HEK293 (cell line): ENCODE measurements at regions not wholly inside any gene's neighbourhood (a gene's known extent, or its start where the extent isn't known, plus 50 kb on each side); places are given as distances from the start of the nearest gene placed in this dataset.

ENCODE experiments used
- ZNF658 ChIP-seq: fragments of 450-650 bp; formaldehyde crosslinking; IDR thresholded peaks from 2 replicates; pipeline ENCODE4; 2016; ENCODE audit warnings: missing biosample characterization, missing genetic modification characterization
- TF ChIP-seq, protein P1 (sequence below): fragments of 450-650 bp; formaldehyde crosslinking; IDR thresholded peaks from 2 replicates; pipeline ENCODE4 v1.5.1; 2016; ENCODE audit warnings: missing biosample characterization, missing genetic modification characterization
- TF ChIP-seq, protein P2 (sequence below): fragments of 450-650 bp; formaldehyde crosslinking; IDR thresholded peaks from 2 replicates; pipeline ENCODE4 v1.5.1; 2016; ENCODE audit warnings: missing biosample characterization, missing genetic modification characterization
- TF ChIP-seq, protein P3 (sequence below): fragments of 450-650 bp; formaldehyde crosslinking; IDR thresholded peaks from 2 replicates; pipeline ENCODE4 v1.5.1; 2016; ENCODE audit warnings: missing biosample characterization, missing genetic modification characterization

DNA sequence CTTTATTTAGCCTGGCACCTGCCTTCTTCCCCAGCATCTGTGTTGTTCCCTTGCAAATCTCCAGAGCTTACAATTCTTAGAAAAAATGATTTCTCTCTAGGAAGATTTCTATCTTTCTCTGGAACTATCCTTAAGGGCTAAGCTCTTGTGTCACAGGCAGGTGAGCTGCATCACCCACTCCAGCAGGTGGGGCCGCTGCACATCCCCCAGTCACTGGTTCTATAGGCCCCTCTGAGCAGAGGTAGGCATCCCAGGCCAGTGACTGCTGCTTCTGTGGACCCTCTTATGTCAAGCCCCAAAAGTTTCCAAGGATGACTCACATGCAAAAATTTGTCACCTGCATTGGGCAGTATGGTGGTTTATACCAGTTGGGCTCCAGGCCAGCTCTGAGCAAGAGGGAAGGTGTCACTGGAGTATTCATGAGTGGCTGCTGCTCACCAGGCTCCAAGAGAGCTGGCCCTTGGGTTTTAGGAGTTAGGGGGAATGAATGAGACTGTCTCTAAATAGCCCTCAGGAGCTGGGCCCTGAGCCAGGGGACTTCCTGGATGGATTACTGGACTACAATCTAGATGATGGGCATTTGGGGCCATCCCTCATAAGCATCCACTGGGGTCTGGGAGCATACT is 208.1 kb upstream of the EOLA2 start:
- TF ChIP-seq, protein P1, sequence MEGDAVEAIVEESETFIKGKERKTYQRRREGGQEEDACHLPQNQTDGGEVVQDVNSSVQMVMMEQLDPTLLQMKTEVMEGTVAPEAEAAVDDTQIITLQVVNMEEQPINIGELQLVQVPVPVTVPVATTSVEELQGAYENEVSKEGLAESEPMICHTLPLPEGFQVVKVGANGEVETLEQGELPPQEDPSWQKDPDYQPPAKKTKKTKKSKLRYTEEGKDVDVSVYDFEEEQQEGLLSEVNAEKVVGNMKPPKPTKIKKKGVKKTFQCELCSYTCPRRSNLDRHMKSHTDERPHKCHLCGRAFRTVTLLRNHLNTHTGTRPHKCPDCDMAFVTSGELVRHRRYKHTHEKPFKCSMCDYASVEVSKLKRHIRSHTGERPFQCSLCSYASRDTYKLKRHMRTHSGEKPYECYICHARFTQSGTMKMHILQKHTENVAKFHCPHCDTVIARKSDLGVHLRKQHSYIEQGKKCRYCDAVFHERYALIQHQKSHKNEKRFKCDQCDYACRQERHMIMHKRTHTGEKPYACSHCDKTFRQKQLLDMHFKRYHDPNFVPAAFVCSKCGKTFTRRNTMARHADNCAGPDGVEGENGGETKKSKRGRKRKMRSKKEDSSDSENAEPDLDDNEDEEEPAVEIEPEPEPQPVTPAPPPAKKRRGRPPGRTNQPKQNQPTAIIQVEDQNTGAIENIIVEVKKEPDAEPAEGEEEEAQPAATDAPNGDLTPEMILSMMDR (tag by site-specific recombination) = no peak
- TF ChIP-seq, protein P2, sequence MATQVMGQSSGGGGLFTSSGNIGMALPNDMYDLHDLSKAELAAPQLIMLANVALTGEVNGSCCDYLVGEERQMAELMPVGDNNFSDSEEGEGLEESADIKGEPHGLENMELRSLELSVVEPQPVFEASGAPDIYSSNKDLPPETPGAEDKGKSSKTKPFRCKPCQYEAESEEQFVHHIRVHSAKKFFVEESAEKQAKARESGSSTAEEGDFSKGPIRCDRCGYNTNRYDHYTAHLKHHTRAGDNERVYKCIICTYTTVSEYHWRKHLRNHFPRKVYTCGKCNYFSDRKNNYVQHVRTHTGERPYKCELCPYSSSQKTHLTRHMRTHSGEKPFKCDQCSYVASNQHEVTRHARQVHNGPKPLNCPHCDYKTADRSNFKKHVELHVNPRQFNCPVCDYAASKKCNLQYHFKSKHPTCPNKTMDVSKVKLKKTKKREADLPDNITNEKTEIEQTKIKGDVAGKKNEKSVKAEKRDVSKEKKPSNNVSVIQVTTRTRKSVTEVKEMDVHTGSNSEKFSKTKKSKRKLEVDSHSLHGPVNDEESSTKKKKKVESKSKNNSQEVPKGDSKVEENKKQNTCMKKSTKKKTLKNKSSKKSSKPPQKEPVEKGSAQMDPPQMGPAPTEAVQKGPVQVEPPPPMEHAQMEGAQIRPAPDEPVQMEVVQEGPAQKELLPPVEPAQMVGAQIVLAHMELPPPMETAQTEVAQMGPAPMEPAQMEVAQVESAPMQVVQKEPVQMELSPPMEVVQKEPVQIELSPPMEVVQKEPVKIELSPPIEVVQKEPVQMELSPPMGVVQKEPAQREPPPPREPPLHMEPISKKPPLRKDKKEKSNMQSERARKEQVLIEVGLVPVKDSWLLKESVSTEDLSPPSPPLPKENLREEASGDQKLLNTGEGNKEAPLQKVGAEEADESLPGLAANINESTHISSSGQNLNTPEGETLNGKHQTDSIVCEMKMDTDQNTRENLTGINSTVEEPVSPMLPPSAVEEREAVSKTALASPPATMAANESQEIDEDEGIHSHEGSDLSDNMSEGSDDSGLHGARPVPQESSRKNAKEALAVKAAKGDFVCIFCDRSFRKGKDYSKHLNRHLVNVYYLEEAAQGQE (tag by site-specific recombination) = no peak
- no peak for TF ChIP-seq ZNF658 (tag by site-specific recombination)
- TF ChIP-seq, protein P3, sequence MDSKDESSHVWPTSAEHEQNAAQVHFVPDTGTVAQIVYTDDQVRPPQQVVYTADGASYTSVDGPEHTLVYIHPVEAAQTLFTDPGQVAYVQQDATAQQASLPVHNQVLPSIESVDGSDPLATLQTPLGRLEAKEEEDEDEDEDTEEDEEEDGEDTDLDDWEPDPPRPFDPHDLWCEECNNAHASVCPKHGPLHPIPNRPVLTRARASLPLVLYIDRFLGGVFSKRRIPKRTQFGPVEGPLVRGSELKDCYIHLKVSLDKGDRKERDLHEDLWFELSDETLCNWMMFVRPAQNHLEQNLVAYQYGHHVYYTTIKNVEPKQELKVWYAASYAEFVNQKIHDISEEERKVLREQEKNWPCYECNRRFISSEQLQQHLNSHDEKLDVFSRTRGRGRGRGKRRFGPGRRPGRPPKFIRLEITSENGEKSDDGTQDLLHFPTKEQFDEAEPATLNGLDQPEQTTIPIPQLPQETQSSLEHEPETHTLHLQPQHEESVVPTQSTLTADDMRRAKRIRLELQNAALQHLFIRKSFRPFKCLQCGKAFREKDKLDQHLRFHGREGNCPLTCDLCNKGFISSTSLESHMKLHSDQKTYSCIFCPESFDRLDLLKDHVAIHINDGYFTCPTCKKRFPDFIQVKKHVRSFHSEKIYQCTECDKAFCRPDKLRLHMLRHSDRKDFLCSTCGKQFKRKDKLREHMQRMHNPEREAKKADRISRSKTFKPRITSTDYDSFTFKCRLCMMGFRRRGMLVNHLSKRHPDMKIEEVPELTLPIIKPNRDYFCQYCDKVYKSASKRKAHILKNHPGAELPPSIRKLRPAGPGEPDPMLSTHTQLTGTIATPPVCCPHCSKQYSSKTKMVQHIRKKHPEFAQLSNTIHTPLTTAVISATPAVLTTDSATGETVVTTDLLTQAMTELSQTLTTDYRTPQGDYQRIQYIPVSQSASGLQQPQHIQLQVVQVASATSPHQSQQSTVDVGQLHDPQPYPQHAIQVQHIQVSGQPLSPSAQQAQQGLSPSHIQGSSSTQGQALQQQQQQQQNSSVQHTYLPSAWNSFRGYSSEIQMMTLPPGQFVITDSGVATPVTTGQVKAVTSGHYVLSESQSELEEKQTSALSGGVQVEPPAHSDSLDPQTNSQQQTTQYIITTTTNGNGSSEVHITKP (tag by site-specific recombination) = no peak
